ENCODE measurements at regions not wholly inside any gene's neighbourhood (a gene's known extent, or its start where the extent isn't known, plus 50 kb on each side); places are given as distances from the start of the nearest gene placed in this dataset.
A peak's percentile ranks its signal among the peaks of the same experiment; 100 is the strongest.

DNA sequence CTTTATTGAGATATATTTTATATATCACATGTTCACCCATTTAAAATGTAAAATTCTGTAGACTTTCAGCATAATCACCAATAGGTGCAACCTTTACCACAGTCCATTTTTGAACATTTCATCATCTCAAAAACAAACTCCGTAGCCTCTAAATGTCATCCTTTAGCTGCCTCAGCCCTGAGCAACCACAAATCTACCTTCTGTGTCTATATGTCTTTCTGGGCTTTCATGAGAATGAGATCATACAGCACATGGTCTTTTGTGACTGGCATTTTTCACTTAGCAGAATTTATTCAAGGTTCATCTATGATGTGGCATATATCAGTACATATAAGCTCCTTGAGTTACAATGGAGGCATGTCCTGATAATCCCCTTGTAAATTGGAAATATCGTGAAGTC, 320.5 kb downstream of the ETS1 start:
- Histone ChIP-seq H3F3A (replicated peaks; ENCODE audit: low read depth) (no peaks in the 10 kb centered on the region), H3K36me3 (ENCODE audit: insufficient read depth) (no peaks in the 10 kb centered on the region), H3K4me3 (no peak overlapping the region), H3K79me2 (replicated peaks; ENCODE audit: insufficient read depth) (no peaks in the 10 kb centered on the region), H3K9me2 (ENCODE audit: insufficient read depth) (no peaks in the 10 kb centered on the region), H2AFZ (no peak overlapping the region; the same call in 1 of the 2 replicates), H3K27me3 (ENCODE audit: insufficient read depth) (no peaks in the 10 kb centered on the region), H3K27ac (ENCODE audit: low read depth) (no peak overlapping the region), H4K20me1 (replicated peaks; ENCODE audit: insufficient read depth) (no peaks in the 10 kb centered on the region), H3K4me1 (ENCODE audit: insufficient read depth) (no peaks in the 10 kb centered on the region), H3K4me2 (no peak overlapping the region)
- TF ChIP-seq ETS1 (IDR thresholded peaks at IDR 0.05) = no peak
- TF ChIP-seq EZH2 (IDR thresholded peaks at IDR 0.05; ENCODE audit: low read depth, unreplicated experiment) = no peak
- TF ChIP-seq CREB1 (CRISPR knock-in tag; IDR thresholded peaks at IDR 0.05; ENCODE audit: low read depth) = no peak
- TF ChIP-seq NANOG (IDR thresholded peaks at IDR 0.05; ENCODE audit: borderline replicate concordance) = no peak
- TF ChIP-seq ZNF114 (CRISPR knock-in tag; IDR thresholded peaks at IDR 0.05) = no peak
- TF ChIP-seq, protein P1, sequence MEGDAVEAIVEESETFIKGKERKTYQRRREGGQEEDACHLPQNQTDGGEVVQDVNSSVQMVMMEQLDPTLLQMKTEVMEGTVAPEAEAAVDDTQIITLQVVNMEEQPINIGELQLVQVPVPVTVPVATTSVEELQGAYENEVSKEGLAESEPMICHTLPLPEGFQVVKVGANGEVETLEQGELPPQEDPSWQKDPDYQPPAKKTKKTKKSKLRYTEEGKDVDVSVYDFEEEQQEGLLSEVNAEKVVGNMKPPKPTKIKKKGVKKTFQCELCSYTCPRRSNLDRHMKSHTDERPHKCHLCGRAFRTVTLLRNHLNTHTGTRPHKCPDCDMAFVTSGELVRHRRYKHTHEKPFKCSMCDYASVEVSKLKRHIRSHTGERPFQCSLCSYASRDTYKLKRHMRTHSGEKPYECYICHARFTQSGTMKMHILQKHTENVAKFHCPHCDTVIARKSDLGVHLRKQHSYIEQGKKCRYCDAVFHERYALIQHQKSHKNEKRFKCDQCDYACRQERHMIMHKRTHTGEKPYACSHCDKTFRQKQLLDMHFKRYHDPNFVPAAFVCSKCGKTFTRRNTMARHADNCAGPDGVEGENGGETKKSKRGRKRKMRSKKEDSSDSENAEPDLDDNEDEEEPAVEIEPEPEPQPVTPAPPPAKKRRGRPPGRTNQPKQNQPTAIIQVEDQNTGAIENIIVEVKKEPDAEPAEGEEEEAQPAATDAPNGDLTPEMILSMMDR (conservative IDR thresholded peaks at IDR 0.05; ENCODE audit: low read depth in 2 of 2) = no peak
- TF ChIP-seq POLR2AphosphoS5 (IDR thresholded peaks at IDR 0.05; ENCODE audit: low read depth) = no peak
- Mint-ChIP-seq H3K9me3 (no peaks in the 10 kb centered on the region), H3K4me1 (no peaks in the 10 kb centered on the region), H3K27ac (no peak overlapping the region), H3K4me3 (no peak overlapping the region), H3K36me3 (ENCODE audit: low read depth) (no peaks in the 10 kb centered on the region), H3K27me3 (ENCODE audit: insufficient read depth, low read depth, poor library complexity) (no peaks in the 10 kb centered on the region)
- DNase-seq (ENCODE audit: low spot score) (no peak), ATAC-seq (no peak)

DNA sequence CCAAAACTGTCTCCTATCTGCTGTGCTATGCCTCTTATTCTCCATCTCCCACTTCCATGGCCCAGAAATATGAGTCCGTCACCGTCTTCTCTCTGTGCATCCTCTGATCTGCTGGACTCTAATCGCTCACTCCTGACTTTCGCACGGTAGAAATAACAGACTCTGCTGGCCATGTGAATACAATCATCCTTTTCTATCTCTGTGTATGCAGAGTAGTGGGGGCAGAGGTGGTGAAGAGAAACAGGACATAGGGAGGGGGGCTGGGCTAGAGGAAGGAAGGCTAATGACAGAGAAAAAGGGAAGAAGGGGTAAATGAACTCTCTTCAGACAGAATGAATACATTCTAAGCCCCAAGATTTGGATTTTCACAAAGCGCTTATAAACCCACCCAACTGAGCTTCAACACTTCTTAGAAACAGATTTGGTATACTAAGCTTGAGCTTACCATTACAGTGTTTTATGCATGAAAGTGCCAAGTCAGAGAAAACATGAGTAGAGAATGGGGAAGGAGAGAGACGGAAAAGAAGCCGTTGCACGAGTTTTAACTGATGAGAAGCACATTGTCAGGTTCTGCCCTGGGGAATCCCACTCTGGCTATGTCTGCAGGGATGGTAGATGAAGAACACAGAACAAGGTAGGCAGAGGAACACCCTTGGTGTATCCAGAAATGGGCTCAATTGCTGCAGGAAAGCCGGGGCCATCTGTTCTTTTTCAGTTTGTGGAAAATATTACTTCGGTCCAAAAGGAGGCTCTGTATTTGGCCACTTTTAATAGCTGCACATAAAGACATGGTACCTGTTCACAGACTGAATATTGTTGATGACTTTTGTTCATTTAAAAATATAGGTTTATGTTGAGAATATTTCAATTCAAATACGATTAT, 324.7 kb downstream of the ETS1 start:
- H3K9me3 Mint-ChIP-seq = no peaks in the 10 kb centered on the region
- peaks cover 17% of the 10 kb centered on the region for H3K4me1 Mint-ChIP-seq
- H3K9me2 ChIP-seq (ENCODE audit: insufficient read depth) = no peaks in the 10 kb centered on the region
- peak overlapping the region; percentile 59; the same call in 1 of the 2 replicates for H2AFZ ChIP-seq
- peaks cover 7% of the 10 kb centered on the region; the same call in 1 of the 2 replicates for H3K4me1 ChIP-seq (ENCODE audit: insufficient read depth)
- H3K27ac ChIP-seq (ENCODE audit: low read depth) = no peak overlapping the region
- no peaks in the 10 kb centered on the region for H3K27me3 ChIP-seq (ENCODE audit: insufficient read depth)
- H3K4me3 Mint-ChIP-seq = no peak overlapping the region
- H4K20me1 ChIP-seq (replicated peaks; ENCODE audit: insufficient read depth) = no peaks in the 10 kb centered on the region
- DNase-seq (ENCODE audit: low spot score) = no peak
- no peaks in the 10 kb centered on the region for H3K79me2 ChIP-seq (replicated peaks; ENCODE audit: insufficient read depth)
- no peaks in the 10 kb centered on the region for H3K36me3 ChIP-seq (ENCODE audit: insufficient read depth)
- no peak overlapping the region for H3K4me3 ChIP-seq
- ATAC-seq = no peak
- no peak overlapping the region for H3K27ac Mint-ChIP-seq
- H3K4me2 ChIP-seq = no peak overlapping the region
- H3K27me3 Mint-ChIP-seq (ENCODE audit: insufficient read depth, low read depth, poor library complexity) = no peaks in the 10 kb centered on the region
- H3K36me3 Mint-ChIP-seq (ENCODE audit: low read depth) = no peaks in the 10 kb centered on the region
- no peaks in the 10 kb centered on the region for H3F3A ChIP-seq (replicated peaks; ENCODE audit: low read depth)
- TF ChIP-seq, protein P2, sequence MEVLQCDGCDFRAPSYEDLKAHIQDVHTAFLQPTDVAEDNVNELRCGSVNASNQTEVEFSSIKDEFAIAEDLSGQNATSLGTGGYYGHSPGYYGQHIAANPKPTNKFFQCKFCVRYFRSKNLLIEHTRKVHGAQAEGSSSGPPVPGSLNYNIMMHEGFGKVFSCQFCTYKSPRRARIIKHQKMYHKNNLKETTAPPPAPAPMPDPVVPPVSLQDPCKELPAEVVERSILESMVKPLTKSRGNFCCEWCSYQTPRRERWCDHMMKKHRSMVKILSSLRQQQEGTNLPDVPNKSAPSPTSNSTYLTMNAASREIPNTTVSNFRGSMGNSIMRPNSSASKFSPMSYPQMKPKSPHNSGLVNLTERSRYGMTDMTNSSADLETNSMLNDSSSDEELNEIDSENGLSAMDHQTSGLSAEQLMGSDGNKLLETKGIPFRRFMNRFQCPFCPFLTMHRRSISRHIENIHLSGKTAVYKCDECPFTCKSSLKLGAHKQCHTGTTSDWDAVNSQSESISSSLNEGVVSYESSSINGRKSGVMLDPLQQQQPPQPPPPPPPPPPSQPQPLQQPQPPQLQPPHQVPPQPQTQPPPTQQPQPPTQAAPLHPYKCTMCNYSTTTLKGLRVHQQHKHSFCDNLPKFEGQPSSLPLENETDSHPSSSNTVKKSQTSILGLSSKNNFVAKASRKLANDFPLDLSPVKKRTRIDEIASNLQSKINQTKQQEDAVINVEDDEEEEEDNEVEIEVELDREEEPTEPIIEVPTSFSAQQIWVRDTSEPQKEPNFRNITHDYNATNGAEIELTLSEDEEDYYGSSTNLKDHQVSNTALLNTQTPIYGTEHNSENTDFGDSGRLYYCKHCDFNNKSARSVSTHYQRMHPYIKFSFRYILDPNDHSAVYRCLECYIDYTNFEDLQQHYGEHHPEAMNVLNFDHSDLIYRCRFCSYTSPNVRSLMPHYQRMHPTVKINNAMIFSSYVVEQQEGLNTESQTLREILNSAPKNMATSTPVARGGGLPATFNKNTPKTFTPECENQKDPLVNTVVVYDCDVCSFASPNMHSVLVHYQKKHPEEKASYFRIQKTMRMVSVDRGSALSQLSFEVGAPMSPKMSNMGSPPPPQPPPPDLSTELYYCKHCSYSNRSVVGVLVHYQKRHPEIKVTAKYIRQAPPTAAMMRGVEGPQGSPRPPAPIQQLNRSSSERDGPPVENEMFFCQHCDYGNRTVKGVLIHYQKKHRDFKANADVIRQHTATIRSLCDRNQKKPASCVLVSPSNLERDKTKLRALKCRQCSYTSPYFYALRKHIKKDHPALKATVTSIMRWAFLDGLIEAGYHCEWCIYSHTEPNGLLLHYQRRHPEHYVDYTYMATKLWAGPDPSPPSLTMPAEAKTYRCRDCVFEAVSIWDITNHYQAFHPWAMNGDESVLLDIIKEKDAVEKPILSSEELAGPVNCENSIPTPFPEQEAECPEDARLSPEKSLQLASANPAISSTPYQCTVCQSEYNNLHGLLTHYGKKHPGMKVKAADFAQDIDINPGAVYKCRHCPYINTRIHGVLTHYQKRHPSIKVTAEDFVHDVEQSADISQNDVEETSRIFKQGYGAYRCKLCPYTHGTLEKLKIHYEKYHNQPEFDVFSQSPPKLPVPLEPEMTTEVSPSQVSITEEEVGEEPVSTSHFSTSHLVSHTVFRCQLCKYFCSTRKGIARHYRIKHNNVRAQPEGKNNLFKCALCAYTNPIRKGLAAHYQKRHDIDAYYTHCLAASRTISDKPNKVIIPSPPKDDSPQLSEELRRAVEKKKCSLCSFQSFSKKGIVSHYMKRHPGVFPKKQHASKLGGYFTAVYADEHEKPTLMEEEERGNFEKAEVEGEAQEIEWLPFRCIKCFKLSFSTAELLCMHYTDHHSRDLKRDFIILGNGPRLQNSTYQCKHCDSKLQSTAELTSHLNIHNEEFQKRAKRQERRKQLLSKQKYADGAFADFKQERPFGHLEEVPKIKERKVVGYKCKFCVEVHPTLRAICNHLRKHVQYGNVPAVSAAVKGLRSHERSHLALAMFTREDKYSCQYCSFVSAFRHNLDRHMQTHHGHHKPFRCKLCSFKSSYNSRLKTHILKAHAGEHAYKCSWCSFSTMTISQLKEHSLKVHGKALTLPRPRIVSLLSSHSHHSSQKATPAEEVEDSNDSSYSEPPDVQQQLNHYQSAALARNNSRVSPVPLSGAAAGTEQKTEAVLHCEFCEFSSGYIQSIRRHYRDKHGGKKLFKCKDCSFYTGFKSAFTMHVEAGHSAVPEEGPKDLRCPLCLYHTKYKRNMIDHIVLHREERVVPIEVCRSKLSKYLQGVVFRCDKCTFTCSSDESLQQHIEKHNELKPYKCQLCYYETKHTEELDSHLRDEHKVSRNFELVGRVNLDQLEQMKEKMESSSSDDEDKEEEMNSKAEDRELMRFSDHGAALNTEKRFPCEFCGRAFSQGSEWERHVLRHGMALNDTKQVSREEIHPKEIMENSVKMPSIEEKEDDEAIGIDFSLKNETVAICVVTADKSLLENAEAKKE (CRISPR knock-in tag; IDR thresholded peaks at IDR 0.05) = no peak
- no peak for TF ChIP-seq EZH2phosphoT487 (IDR thresholded peaks at IDR 0.05; ENCODE audit: unreplicated experiment)
- no peak for TF ChIP-seq EZH2 (IDR thresholded peaks at IDR 0.05; ENCODE audit: low read depth, unreplicated experiment)
- TF ChIP-seq ZNF114 (CRISPR knock-in tag; IDR thresholded peaks at IDR 0.05) = no peak
- no peak for TF ChIP-seq JUNB (IDR thresholded peaks at IDR 0.05; ENCODE audit: unreplicated experiment)
- no peak for TF ChIP-seq ETS1 (IDR thresholded peaks at IDR 0.05)

All from GM23338 (cell line).